ENCODE measurements at regions not wholly inside any gene's neighbourhood (a gene's known extent, or its start where the extent isn't known, plus 50 kb on each side); places are given as distances from the start of the nearest gene placed in this dataset.

DNA sequence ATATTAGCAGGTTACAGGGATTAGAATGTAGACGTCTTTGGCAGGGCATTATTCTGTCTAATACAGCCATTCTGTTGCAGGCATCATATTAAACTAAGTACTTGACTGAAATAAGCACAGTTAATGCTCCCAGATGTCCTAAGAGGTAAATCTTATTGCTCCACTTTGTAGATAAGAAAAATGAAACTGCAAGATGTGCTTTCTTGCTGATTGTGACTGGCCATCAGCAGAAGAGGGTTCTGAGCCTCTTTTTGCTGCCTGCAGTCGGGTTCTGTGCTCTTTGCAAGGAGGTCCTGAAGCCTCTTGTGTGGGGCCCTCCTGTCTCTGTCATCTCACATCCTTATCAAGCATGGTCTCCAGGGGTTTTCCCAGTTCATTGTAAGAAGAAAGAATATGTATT is 167.1 kb downstream of the KCNJ2 start:
- H3K27me3 ChIP-seq (ENCODE audit: insufficient read depth, low read length): no peaks in the 10 kb centered on the region
- H3K79me2 ChIP-seq (ENCODE audit: insufficient read depth, low read length): no peaks in the 10 kb centered on the region
- H3K9me3 ChIP-seq (ENCODE audit: low read length): no peaks in the 10 kb centered on the region
- no peaks in the 10 kb centered on the region for H4K20me1 ChIP-seq (ENCODE audit: insufficient read depth, low read length)
- H3K4me3 ChIP-seq (ENCODE audit: low read depth, low read length, poor library complexity, severe bottlenecking): no peak overlapping the region
- H2AFZ ChIP-seq (ENCODE audit: low read length): no peak overlapping the region
- no peak overlapping the region for H3K4me2 ChIP-seq (ENCODE audit: low read length)
- no peak overlapping the region for H3K9ac ChIP-seq (ENCODE audit: low read length)
- no peaks in the 10 kb centered on the region for H3K9me2 ChIP-seq (ENCODE audit: low read depth, low read length)
- no peaks in the 10 kb centered on the region for H3K36me3 ChIP-seq (ENCODE audit: insufficient read depth, low read length)
- no peak overlapping the region for H3K27ac ChIP-seq (ENCODE audit: low read depth, low read length, poor library complexity, severe bottlenecking)
- TF ChIP-seq, protein P1, sequence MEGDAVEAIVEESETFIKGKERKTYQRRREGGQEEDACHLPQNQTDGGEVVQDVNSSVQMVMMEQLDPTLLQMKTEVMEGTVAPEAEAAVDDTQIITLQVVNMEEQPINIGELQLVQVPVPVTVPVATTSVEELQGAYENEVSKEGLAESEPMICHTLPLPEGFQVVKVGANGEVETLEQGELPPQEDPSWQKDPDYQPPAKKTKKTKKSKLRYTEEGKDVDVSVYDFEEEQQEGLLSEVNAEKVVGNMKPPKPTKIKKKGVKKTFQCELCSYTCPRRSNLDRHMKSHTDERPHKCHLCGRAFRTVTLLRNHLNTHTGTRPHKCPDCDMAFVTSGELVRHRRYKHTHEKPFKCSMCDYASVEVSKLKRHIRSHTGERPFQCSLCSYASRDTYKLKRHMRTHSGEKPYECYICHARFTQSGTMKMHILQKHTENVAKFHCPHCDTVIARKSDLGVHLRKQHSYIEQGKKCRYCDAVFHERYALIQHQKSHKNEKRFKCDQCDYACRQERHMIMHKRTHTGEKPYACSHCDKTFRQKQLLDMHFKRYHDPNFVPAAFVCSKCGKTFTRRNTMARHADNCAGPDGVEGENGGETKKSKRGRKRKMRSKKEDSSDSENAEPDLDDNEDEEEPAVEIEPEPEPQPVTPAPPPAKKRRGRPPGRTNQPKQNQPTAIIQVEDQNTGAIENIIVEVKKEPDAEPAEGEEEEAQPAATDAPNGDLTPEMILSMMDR (IDR thresholded peaks at IDR 0.05; ENCODE audit: low read length): no peak
- TF ChIP-seq EZH2 (IDR thresholded peaks at IDR 0.05; ENCODE audit: borderline replicate concordance, low read length): no peak
- H3K4me1 ChIP-seq (ENCODE audit: insufficient read depth, low read length, severe bottlenecking): no peaks in the 10 kb centered on the region
- H3F3A ChIP-seq (ENCODE audit: insufficient read depth, low read length): no peaks in the 10 kb centered on the region

DNA sequence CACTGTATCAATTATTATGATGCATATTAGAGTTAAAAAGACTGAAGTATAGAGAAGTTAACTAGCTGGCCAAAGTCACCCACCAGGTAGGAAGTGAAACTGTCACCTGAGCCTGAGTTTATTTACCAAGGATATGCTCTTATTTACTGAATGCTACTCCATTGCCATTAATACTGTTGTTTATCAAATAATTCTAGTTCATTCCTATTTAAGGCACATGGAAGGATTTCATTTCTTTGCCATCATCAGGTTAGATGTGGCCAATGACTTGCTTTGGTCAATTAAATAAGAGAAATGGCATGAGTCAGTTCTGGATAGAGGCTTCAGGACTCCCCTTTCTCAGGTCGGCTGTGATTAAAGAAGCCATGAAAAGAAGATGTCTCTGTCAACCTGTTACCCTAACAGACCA is 169.6 kb downstream of the KCNJ2 start:
- no peaks in the 10 kb centered on the region for H3K79me2 ChIP-seq (ENCODE audit: insufficient read depth, low read length)
- H3K27me3 ChIP-seq (ENCODE audit: insufficient read depth, low read length): no peaks in the 10 kb centered on the region
- no peak overlapping the region for H3K4me3 ChIP-seq (ENCODE audit: low read depth, low read length, poor library complexity, severe bottlenecking)
- H3K36me3 ChIP-seq (ENCODE audit: insufficient read depth, low read length): no peaks in the 10 kb centered on the region
- no peaks in the 10 kb centered on the region for H3F3A ChIP-seq (ENCODE audit: insufficient read depth, low read length)
- H3K9me3 ChIP-seq (ENCODE audit: low read length): no peaks in the 10 kb centered on the region
- no peak overlapping the region for H3K9ac ChIP-seq (ENCODE audit: low read length)
- H4K20me1 ChIP-seq (ENCODE audit: insufficient read depth, low read length): no peaks in the 10 kb centered on the region
- H3K4me1 ChIP-seq (ENCODE audit: insufficient read depth, low read length, severe bottlenecking): no peaks in the 10 kb centered on the region
- no peak overlapping the region for H2AFZ ChIP-seq (ENCODE audit: low read length)
- no peak overlapping the region for H3K27ac ChIP-seq (ENCODE audit: low read depth, low read length, poor library complexity, severe bottlenecking)
- no peaks in the 10 kb centered on the region for H3K9me2 ChIP-seq (ENCODE audit: low read depth, low read length)
- TF ChIP-seq, protein P1 (IDR thresholded peaks at IDR 0.05; ENCODE audit: low read length): no peak
- no peak for TF ChIP-seq EZH2 (IDR thresholded peaks at IDR 0.05; ENCODE audit: borderline replicate concordance, low read length)
- no peak overlapping the region for H3K4me2 ChIP-seq (ENCODE audit: low read length)

DNA sequence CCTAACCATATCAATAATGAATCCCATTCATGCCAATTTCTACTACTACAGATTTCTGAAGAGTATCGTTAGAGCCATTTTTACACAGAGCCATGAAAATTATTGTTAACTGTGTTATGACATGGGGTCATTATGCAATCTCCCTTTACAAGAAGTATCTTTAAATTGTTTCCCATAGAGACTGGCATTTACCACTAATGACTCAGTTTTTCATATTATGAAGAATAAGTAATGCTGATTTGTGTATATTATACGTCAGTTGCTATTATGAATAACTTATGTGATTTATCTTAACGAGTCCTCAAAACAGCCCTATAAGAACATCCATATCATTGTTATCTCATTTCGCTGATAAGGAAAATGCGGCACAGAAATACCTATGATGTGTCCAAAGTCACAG is 173.8 kb downstream of the KCNJ2 start:
- Histone ChIP-seq H2AFZ (ENCODE audit: low read length) (no peak overlapping the region), H3K4me1 (ENCODE audit: insufficient read depth, low read length, severe bottlenecking) (no peaks in the 10 kb centered on the region), H3K27ac (ENCODE audit: low read depth, low read length, poor library complexity, severe bottlenecking) (no peak overlapping the region)

More for the DNA sequence above, 173.8 kb downstream of the KCNJ2 start:
- no peaks in the 10 kb centered on the region for H3F3A ChIP-seq (ENCODE audit: insufficient read depth, low read length)
- H3K79me2 ChIP-seq (ENCODE audit: insufficient read depth, low read length): no peaks in the 10 kb centered on the region
- no peaks in the 10 kb centered on the region for H3K27me3 ChIP-seq (ENCODE audit: insufficient read depth, low read length)
- no peaks in the 10 kb centered on the region for H4K20me1 ChIP-seq (ENCODE audit: insufficient read depth, low read length)
- H3K9me3 ChIP-seq (ENCODE audit: low read length): no peaks in the 10 kb centered on the region
- no peaks in the 10 kb centered on the region for H3K9me2 ChIP-seq (ENCODE audit: low read depth, low read length)
- H3K9ac ChIP-seq (ENCODE audit: low read length): no peak overlapping the region
- no peak overlapping the region for H3K4me2 ChIP-seq (ENCODE audit: low read length)
- TF ChIP-seq, protein P1 (IDR thresholded peaks at IDR 0.05; ENCODE audit: low read length): no peak
- TF ChIP-seq EZH2 (IDR thresholded peaks at IDR 0.05; ENCODE audit: borderline replicate concordance, low read length): no peak
- H3K4me3 ChIP-seq (ENCODE audit: low read depth, low read length, poor library complexity, severe bottlenecking): no peak overlapping the region
- H3K36me3 ChIP-seq (ENCODE audit: insufficient read depth, low read length): no peaks in the 10 kb centered on the region

Data from OCI-LY1 (cell line).